Heart right ventricle (tissue), 16 donors: ENCODE measurements at regions not wholly inside any gene's neighbourhood (a gene's known extent, or its start where the extent isn't known, plus 50 kb on each side); places are given as distances from the start of the nearest gene placed in this dataset.

Source experiments
- ATAC-seq, 8 donors: fragments of 200-7000 bp; cut with Tn5 transposase; one replicate each; pipeline ENCODE4 v1.9.1; 2020; ENCODE audit warnings: mild to moderate bottlenecking in 8 of 8, moderate library complexity in 8 of 8, moderate number of reproducible peaks in 1 of 8
- DNase-seq, 2 donors: peaks; one replicate each; pipeline ENCODE4 v3.0.0-alpha.2; 2020
- H3K27ac ChIP-seq, 10 donors: fragments of 200-600 bp; sonication (generic) in 2 of 10; one replicate each; pipeline versions ENCODE4 v1.5.0 to v1.8.0; 2020 to 2022; ENCODE audit warnings: mild to moderate bottlenecking in 3 of 10
- H3K27me3 ChIP-seq, 7 donors: fragments of 200-600 bp; one replicate each; pipeline ENCODE4 v1.8.0; 2021 to 2022; ENCODE audit warnings: mild to moderate bottlenecking in 2 of 7
- H3K36me3 ChIP-seq, 9 donors: fragments of 200-600 bp; sonication (generic) in 1 of 9; one replicate each; pipeline versions ENCODE4 v1.5.0 to v1.8.0; 2020 to 2022; ENCODE audit warnings: mild to moderate bottlenecking in 2 of 9
- H3K4me1 ChIP-seq, 9 donors: fragments of 200-600 bp; sonication (generic) in 1 of 9; one replicate each; pipeline versions ENCODE4 v1.5.0 to v1.8.0; 2020 to 2022; ENCODE audit warnings: mild to moderate bottlenecking in 4 of 9
- H3K4me3 ChIP-seq, 10 donors: fragments of 200-600 bp; sonication (generic) in 2 of 10; one replicate each; pipeline versions ENCODE4 v1.5.0 to v1.8.0; 2020 to 2022; ENCODE audit warnings: mild to moderate bottlenecking in 7 of 10, moderate library complexity in 2 of 10
- H3K9me3 ChIP-seq, 11 donors: fragments of 200-600 bp in 10 of 11; sonication (generic) in 2 of 11; one replicate each; pipeline versions ENCODE4 v1.5.0 to v1.8.0; 2013 to 2022; ENCODE audit warnings: mild to moderate bottlenecking in 2 of 11, control low read depth in 1 of 11, moderate library complexity in 1 of 11
- CTCF ChIP-seq, 9 donors: fragments of 200-600 bp; sonication (generic) in 2 of 9; IDR thresholded peaks; one replicate each; pipeline versions ENCODE4 v1.5.0 to v1.8.0; 2021 to 2022; ENCODE audit warnings: antibody characterized with exemption in 9 of 9, mild to moderate bottlenecking in 5 of 9, moderate library complexity in 1 of 9
- WGBS, 2 donors: extraction: QIAGEN DNeasy Blood & Tissue Kit; methylation state at CpG; one replicate each; pipeline ENCODE4 v1.1.7; 2013; ENCODE audit warnings: inconsistent platforms in 1 of 2; 5-methylcytosine and 5-hydroxymethylcytosine counted together
- intact Hi-C, 10 donors: fragments of 100-400 bp; cut with DNase I; formaldehyde crosslinking; loops; one replicate each; pipeline versions ENCODE4 v1.11.1 to v1.14.2; 2022
- donor health status: Arrhythmogenic right ventricular cardiomyopathy.
- donor health status: ischemic (EF 13 %, LVEDD 7.1; RV severe dilation, severe dysfunction).
- donor health status: healthy with polysubstance abuse.
- donor health status: DM: no; HTN: yes; CAD: no.
- donor health status: DM: no; HTN: no; CAD: no.
- donor health status: ischemic (EF 25% LVEDD 6.9; RV normal size, moderate dysfunction).
- donor health status: ischemic (EF 25% LVEDD 5.7; RV mildly dilated, moderate dysfunction).
- donor health status: healthy.
- donor health status: DM: yes; HTN: yes; CAD: no.
- donor health status: Ischemic cardiomyopathy.
- donor health status: ischemic (EF 35%, LVEDD 5.7; RV mildly dilated, moderate dysfunction).
- donor health status: nonischemic (EF 11% LVEDD 7.7; RV severe dilation, severe dysfunction).
- donor health status: DM: yes; HTN: yes; CAD: no.
- donor health status: PGD.
- donor health status: ischemic (EF 29% LVEDD 5.4; RV normal size, mild dysfunction).
- donor health status: nonischemic (EF 23%, LVEDD 6.1; RV moderate dilation, normal function).

- H3K27me3 ChIP-seq = no peaks in the 10 kb centered on the region
- WGBS, 2 donors = 69% methylated on average over 2 of the region's 2 CpGs
- no peaks in the 10 kb centered on the region for H3K36me3 ChIP-seq
- no peak overlapping the region for H3K4me3 ChIP-seq
- TF ChIP-seq CTCF (IDR thresholded peaks at IDR 0.05) = no peak
- peak overlapping the region in 5 of 10 donors; percentile 26 to 72 (median 67) for H3K27ac ChIP-seq
- intact Hi-C loops = loop anchor here in 1 of 10 donors (5.0 kb wide), 1 partner anchor 50 kb away; no protein-coding TSS in a partner anchor
- DNase-seq = no peak
- H3K4me1 ChIP-seq = peaks cover 8 to 64% (median 45%) of the 10 kb centered on the region in 9 donors
- no peak for ATAC-seq
- H3K9me3 ChIP-seq = no peaks in the 10 kb centered on the region
Measured at GRCh38 chr15:62497356-62497755, 332.3 kb upstream of the C2CD4B start.

GRCh38 chr15:62498278-62498677 is 333.2 kb upstream of the C2CD4B start:
- 65 to 77% methylated on average over 4 of the region's 4 CpGs for WGBS, 2 donors
- peaks cover 9 to 68% (median 52%) of the 10 kb centered on the region in 9 donors for H3K4me1 ChIP-seq
- no peaks in the 10 kb centered on the region for H3K27me3 ChIP-seq
- no peak for TF ChIP-seq CTCF (IDR thresholded peaks at IDR 0.05)
- H3K9me3 ChIP-seq = no peaks in the 10 kb centered on the region
- ATAC-seq (no peak), DNase-seq (no peak)
- no peak overlapping the region for H3K4me3 ChIP-seq
- H3K27ac ChIP-seq = peak overlapping the region in 1 of 10 donors; percentile 38
- intact Hi-C loops = loop anchor here in 1 of 10 donors (5.0 kb wide), 1 partner anchor 49 kb away; no protein-coding TSS in a partner anchor
- no peaks in the 10 kb centered on the region for H3K36me3 ChIP-seq

GRCh38 chr15:62498712-62499111 is 333.6 kb upstream of the C2CD4B start:
- Histone ChIP-seq H3K27ac (peak overlapping the region in 1 of 10 donors; percentile 38), H3K9me3 (no peaks in the 10 kb centered on the region), H3K4me1 (peaks cover 12 to 71% (median 57%) of the 10 kb centered on the region in 9 donors), H3K4me3 (no peak overlapping the region), H3K36me3 (no peaks in the 10 kb centered on the region), H3K27me3 (no peaks in the 10 kb centered on the region)
- no peak for TF ChIP-seq CTCF (IDR thresholded peaks at IDR 0.05)
- 92% methylated on average over 1 of the region's 1 CpG for WGBS, 2 donors
- no peak for DNase-seq
- no peak for ATAC-seq
- intact Hi-C loops = loop anchor here in 1 of 10 donors (5.0 kb wide), 1 partner anchor 49 kb away; no protein-coding TSS in a partner anchor

- WGBS, 2 donors = 91 to 95% methylated on average over 1 of the region's 1 CpG
- intact Hi-C loops = loop anchor here in 3 of 10 donors (5.0 to 10.0 kb wide), 3 partner anchors 43 to 106 kb away; partner anchors contain the start of gene TLN2 (in 1 of the 3)
- Histone ChIP-seq H3K36me3 (no peaks in the 10 kb centered on the region), H3K4me3 (no peak overlapping the region), H3K4me1 (peaks cover 10 to 70% (median 53%) of the 10 kb centered on the region in 9 donors), H3K27ac (no peak overlapping the region), H3K27me3 (no peaks in the 10 kb centered on the region), H3K9me3 (no peaks in the 10 kb centered on the region)
- no peak for DNase-seq
- TF ChIP-seq CTCF (IDR thresholded peaks at IDR 0.05) = no peak
- no peak for ATAC-seq
Measured at GRCh38 chr15:62500325-62500724, 335.2 kb upstream of the C2CD4B start.
